Stimulated activated naive CD4-positive, alpha-beta T cell (primary cell): ENCODE measurements at regions not wholly inside any gene's neighbourhood (a gene's known extent, or its start where the extent isn't known, plus 50 kb on each side); places are given as distances from the start of the nearest gene placed in this dataset.

Source experiments
- DNase-seq, 6 experiments: peaks; one replicate each; lab custom pipeline; 2025; lab: John Stamatoyannopoulos, UW

GRCh38 chr11:109799604-109800003, 293.6 kb upstream of the ZC3H12C start:
- DNase-seq, result no peak

DNA sequence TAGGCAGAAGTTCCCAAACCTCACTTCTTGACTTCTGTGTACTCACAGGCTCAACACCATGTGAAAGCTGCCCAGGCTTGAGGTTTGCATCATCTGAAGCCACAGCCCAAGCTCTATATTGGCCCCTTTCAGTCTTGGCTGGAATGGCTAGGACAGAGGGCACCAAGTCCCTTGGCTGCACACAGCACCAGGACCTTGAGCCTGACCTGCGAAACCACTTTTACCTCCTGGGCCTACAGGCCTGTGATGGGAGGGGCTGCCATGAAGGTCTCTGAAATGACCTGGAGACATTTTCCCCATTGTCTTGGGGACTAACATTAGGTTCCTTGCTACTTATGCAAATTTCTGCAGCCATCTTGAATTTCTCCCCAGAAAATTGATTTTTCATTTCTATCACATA, 288.3 kb upstream of the ZC3H12C start:
- DNase-seq, result no peak

- DNase-seq, result no peak
Observed at GRCh38 chr11:109806205-109806604, 287.0 kb upstream of the ZC3H12C start.

- no peak for DNase-seq
Observed at GRCh38 chr11:109808569-109808968, 284.6 kb upstream of the ZC3H12C start.

GRCh38 chr11:109814824-109815223, 278.4 kb upstream of the ZC3H12C start:
- DNase-seq, result no peak

DNA sequence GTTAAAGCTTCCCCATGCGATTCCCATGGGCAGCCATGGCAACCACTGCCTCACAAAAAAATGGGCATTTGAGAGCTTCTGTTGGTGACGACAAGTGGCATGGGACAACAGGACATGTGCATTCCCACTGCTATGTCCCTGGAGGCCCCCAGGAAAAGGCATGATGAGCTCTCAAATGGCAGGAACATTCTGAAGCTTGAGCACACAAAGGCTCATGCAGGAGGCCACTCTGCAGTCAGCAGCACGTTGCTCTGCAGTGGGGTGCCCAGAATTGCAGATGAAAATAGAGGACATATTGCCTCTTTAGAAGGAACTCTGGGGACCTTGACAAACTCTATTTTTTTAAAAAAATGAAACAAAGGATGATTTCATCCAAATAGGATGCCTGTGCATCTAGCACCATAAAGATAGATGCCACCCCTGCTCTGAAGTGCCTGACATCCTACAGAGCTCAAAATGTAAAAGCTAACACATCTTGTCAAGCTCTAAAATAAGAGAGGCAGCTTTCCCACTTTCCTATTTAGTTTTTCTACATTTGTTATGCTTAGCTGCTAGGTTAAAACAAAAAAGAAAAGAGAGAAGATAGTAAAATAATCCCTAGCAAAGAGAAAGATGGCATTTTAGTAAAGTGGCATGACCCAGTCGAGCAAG, 277.6 kb upstream of the ZC3H12C start:
- no peak for DNase-seq

GRCh38 chr11:109818290-109818689, 274.9 kb upstream of the ZC3H12C start:
- DNase-seq, result no peak

DNA sequence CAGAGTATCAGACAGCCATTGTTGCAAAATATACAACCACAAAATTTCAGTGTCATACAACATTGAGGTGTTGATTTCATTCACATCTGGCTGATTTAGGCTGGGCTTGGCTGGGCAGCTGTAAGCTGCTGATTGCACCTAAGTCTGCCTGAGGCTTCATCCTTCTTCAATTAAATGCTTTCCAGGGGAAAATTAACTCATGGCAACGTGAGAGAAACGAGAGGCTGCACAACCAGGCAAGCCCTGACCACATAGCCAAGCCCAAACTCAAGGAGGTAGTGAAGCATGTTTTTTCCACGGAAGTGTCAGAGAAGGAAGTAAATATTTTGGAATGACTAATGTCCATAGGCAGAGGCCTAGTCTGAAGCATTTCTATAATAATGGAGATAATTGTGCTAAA, 273.8 kb upstream of the ZC3H12C start:
- no peak for DNase-seq

DNA sequence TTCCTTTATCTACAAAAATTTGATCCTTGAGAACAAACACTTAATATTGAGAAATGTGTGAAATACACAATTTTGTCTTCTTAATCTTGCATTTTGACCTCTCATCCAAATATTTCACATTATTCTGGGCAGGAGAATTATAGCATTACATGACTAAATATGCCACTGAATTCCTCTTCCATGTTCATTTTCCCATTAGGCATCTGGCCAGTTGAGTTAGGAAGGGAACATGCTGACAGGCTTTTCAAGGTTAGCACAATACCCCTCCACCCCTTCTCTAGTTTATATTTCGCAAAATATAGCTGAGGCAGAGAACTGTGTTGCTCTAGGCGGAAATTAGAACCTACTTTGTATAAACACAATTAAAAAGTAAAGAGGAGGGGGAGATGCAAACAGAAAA, 271.7 kb upstream of the ZC3H12C start:
- DNase-seq, result no peak

- no peak for DNase-seq
Observed at GRCh38 chr11:109822436-109823102, 270.6 kb upstream of the ZC3H12C start.

DNA sequence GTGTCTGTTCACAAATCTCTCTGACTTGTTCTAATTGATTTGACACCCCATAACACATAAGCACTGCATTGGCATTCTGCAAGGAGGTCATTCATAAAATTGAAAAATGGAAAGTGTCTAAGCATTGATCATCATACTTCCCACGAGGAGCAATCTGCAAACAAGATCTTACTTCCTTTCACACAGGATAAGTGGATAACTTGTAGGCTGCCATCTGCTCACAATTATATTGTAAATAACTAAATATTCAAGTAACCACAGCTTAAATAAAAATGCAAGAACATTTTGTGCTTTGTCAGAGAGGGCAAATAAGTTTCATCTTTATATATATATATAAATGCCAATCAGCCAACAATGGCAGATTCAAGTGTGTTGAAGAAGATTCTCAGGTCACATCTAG, 264.8 kb upstream of the ZC3H12C start:
- DNase-seq, result no peak

- no peak for DNase-seq
Observed at GRCh38 chr11:109838026-109838425, 255.2 kb upstream of the ZC3H12C start.

- DNase-seq, result no peak
Observed at GRCh38 chr11:109845437-109845836, 247.8 kb upstream of the ZC3H12C start.

DNA sequence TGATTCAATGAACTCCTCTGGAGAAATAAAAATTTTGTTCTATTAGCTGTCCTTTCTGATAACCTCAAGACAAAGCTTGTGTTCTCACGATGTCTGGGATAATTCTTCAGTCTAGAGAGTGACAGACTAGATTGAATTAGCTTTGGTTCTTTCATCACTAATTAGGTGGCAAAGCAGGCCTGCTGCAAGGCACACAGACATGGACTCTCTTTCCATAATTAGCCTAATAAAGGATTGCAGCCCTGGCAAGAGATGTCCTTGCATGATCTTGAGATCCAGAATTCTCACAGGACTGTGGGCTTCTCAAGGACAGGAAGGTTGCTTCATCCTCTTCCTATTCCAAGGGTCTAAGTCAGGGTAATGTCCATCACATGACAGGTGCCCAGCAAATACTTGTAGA, 245.6 kb upstream of the ZC3H12C start:
- DNase-seq, result no peak

GRCh38 chr11:109849051-109849450, 244.1 kb upstream of the ZC3H12C start:
- DNase-seq, result no peak

DNA sequence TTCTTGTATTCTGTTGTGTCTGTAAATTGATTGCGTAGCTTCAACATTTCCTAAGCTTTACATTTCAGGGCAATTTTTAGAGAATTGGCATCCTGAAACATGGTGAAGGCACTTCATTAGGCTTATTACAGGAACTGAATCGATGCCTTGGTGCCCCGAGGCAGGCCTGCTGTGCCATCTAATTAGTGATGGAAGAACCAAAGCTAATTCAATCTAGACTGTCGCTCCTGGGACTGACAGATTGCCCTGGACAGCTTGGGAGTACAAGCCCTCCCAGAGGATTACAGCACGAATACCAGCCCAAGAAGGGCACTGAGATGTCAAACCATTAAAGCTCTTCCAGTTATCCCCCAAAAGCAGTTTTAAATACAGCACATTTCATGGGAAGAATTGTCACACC, 243.2 kb upstream of the ZC3H12C start:
- DNase-seq, result no peak

DNA sequence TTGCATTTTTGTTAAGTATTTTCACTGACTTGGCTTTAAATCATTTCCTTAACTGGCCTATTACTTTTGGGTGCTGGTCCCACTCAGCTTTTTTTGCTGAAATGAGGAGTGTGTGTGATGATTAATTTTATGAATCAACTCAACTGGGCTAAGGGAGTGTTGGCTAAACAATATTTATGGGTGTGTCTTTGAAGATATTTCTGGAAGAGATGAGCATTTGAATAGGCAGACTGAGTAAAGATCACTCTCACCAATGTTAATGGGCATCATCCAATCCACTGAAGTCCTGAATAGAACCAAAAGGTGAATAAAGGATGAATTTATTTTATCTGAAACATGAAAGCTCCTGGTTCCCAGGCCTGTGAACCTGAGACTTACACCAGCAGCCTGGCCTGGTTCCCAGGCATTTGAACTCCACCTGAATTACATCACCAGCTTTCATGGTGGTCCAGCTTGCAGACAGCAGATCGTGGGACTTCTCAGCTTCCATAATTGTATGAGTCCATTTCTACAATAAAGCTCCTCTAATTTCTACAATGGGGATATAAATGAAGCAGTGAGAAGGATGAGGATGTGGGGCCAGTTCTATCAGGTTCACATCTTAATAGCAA, 241.3 kb upstream of the ZC3H12C start:
- no peak for DNase-seq

- no peak for DNase-seq
Observed at GRCh38 chr11:109853156-109853776, 239.9 kb upstream of the ZC3H12C start.

- DNase-seq, result no peak
Observed at GRCh38 chr11:109854731-109855130, 238.5 kb upstream of the ZC3H12C start.

- DNase-seq, result no peak
Observed at GRCh38 chr11:109856928-109857327, 236.3 kb upstream of the ZC3H12C start.

DNA sequence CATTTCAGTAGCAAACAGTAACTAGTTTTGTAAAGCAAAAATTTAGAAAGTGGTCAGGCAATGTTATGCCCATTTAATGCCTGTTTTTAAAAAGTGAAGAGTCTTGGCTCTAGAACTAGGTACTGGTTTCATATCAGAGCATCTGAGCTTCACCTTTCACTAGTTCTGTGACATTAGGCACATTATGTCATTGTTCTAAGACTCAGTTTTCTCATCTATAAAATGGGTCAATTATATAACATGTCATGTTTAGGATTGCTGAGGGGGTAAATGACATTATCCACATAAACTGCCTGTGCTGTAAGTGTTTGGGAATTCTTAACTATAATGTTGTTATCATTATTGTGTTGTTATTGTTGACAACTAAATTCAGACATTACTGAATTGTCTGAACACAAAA, 235.6 kb upstream of the ZC3H12C start:
- no peak for DNase-seq

GRCh38 chr11:109858152-109858551, 235.0 kb upstream of the ZC3H12C start:
- no peak for DNase-seq

DNA sequence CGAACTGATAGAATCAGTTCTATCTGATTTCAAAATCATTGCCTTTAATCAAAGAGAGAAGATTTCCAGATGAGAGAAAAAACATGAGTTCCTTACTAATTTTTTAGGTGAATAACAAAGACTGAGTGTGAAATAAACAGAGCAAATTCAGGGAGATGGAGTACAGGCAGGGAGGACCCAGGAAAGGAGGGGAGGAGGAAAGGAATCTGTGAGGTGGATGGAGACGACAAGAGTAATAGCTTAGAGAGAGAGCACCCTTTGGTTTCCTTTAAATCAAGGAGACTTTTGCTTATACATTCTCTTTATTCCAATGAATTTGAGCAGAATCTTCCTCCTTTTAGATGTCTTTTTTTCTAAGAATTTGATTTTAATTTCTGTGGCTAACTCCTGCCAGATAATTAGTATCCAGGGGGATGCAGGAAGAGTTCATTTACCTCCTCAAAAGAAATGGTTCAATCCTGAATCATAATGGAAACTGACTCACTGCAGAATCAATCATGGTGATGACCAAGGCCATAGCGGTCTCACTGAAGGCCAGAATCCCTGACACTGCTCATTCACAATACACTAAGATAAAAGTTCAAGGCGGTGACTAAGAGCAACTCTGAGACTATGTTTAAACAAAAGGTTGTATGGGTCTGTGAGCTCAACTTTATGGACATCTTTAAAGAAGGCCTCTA, 234.0 kb upstream of the ZC3H12C start:
- DNase-seq, result no peak
